ENCODE measurements at regions not wholly inside any gene's neighbourhood (a gene's known extent, or its start where the extent isn't known, plus 50 kb on each side); places are given as distances from the start of the nearest gene placed in this dataset.

DNA sequence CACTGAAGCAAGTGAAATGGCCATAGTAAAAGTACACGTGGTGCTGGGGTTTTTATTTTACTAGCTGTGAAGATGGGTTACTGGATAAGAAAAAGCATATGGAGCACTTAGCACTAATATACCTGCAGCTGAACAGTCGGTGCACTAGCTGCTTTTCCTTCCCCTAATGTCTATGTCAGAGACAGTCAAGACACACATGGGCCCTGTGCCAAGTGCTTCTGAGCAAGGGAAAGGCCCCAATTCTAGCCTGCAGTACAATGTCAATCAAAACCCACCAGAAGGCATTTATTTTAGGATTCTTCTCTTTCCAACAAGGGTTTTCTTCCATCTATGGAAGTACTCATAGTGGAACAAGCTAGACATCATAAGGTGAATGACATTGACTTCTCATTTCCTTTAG lies 716.7 kb downstream of the CCSER2 start:
- H3K36me3 ChIP-seq (ENCODE audit: control insufficient read depth, insufficient read depth, low read length), result no peaks in the 10 kb centered on the region
- POLR2A ChIA-PET, result no interaction called here
- CTCF ChIA-PET, result no interaction called here
- H3K4me3 ChIP-seq (ENCODE audit: low read depth, low read length), result no peak overlapping the region
- no peak for DNase-seq (ENCODE audit: low read depth)
- TF ChIP-seq, protein P1, sequence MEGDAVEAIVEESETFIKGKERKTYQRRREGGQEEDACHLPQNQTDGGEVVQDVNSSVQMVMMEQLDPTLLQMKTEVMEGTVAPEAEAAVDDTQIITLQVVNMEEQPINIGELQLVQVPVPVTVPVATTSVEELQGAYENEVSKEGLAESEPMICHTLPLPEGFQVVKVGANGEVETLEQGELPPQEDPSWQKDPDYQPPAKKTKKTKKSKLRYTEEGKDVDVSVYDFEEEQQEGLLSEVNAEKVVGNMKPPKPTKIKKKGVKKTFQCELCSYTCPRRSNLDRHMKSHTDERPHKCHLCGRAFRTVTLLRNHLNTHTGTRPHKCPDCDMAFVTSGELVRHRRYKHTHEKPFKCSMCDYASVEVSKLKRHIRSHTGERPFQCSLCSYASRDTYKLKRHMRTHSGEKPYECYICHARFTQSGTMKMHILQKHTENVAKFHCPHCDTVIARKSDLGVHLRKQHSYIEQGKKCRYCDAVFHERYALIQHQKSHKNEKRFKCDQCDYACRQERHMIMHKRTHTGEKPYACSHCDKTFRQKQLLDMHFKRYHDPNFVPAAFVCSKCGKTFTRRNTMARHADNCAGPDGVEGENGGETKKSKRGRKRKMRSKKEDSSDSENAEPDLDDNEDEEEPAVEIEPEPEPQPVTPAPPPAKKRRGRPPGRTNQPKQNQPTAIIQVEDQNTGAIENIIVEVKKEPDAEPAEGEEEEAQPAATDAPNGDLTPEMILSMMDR (IDR thresholded peaks at IDR 0.05; ENCODE audit: insufficient read depth, low read depth, low read length), result no peak
- no peaks in the 10 kb centered on the region for H3K27me3 ChIP-seq (ENCODE audit: control insufficient read depth, insufficient read depth, low read length)

DNA sequence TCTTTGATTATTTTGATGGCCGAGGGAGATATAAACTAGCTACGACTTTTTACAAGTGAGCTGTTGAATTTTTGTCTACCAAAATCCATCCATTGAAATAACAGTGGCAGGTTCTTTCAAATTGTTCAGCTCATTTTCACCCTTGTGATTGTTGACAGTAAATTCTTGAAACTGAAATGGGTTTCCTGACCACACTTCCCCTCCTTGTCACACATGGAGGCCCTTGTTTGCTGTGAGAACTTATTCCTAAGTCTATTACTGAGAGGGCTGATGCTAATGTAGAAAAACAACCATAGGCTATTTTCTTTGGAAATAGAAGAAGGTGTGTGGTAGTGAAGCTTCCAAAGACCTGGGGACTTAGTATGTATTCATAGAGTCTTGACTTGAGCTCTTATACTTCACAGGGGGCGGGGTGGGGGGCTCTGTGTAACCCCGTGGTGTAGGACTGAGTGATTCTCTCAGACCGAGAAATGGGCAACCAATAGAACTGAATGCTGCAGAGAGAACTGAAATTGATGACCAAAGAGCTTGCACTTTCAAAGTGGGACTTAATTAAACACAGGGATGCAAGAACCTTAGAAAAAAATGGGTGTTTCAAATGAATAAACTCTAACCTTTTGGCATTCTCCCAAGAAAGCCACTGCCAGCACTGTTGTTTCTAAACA lies 718.9 kb downstream of the CCSER2 start:
- TF ChIP-seq, protein P1 (IDR thresholded peaks at IDR 0.05; ENCODE audit: insufficient read depth, low read depth, low read length), result no peak
- POLR2A ChIA-PET, result no interaction called here

DNA sequence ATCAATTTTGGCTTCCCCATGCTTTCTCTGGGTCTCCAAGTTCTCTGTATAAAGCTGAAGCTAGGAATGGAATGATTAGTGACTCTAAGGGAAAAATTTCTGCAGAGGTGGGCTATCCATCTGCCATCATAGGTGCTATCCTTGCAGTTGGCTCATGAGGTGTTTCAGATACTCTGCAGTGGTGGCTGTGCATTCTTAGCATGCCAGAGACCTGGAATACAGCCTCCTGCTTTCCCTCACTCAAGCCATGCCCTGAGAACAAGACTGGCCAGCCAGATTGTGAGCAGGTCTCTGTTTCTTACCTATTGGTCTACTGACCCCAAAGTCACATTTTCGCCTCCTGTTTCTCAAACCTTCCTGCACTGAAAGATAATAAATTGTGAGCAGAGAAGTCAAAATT lies 719.6 kb downstream of the CCSER2 start:
- DNase-seq (ENCODE audit: low read depth), result no peak
- CTCF ChIA-PET, result no interaction called here
- Histone ChIP-seq H3K36me3 (ENCODE audit: control insufficient read depth, insufficient read depth, low read length) (no peaks in the 10 kb centered on the region), H3K27me3 (ENCODE audit: control insufficient read depth, insufficient read depth, low read length) (no peaks in the 10 kb centered on the region), H3K4me3 (ENCODE audit: low read depth, low read length) (no peak overlapping the region)
- TF ChIP-seq, protein P1 (IDR thresholded peaks at IDR 0.05; ENCODE audit: insufficient read depth, low read depth, low read length), result no peak
- POLR2A ChIA-PET, result no interaction called here

More for the DNA sequence above, 718.9 kb downstream of the CCSER2 start:
- CTCF ChIA-PET, result no interaction called here
- DNase-seq (ENCODE audit: low read depth), result no peak
- Histone ChIP-seq H3K27me3 (ENCODE audit: control insufficient read depth, insufficient read depth, low read length) (no peaks in the 10 kb centered on the region), H3K4me3 (ENCODE audit: low read depth, low read length) (no peak overlapping the region), H3K36me3 (ENCODE audit: control insufficient read depth, insufficient read depth, low read length) (no peaks in the 10 kb centered on the region)

DNA sequence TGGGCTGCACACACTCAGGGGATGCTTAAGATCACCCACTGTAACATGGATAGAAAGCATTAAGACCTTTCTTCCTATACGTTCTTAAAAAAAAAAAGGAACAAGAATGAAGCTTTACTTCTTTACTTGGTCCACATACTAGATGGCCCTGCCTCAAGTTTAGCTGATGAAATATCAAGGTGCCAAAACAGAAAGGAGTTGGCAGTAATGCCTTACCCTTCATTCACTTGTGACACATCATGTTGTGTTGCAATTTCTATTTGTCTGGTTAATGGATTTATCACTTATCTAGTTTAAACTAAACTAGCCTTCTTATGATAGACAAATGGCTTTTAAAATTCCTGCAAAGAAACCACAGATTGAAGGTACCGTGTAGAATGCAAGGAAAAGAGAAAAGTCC lies 720.3 kb downstream of the CCSER2 start:
- POLR2A ChIA-PET, result no interaction called here
- H3K4me3 ChIP-seq (ENCODE audit: low read depth, low read length), result no peak overlapping the region
- TF ChIP-seq, protein P1 (IDR thresholded peaks at IDR 0.05; ENCODE audit: insufficient read depth, low read depth, low read length), result no peak
- H3K36me3 ChIP-seq (ENCODE audit: control insufficient read depth, insufficient read depth, low read length), result no peaks in the 10 kb centered on the region
- CTCF ChIA-PET, result no interaction called here
- no peaks in the 10 kb centered on the region for H3K27me3 ChIP-seq (ENCODE audit: control insufficient read depth, insufficient read depth, low read length)
- no peak for DNase-seq (ENCODE audit: low read depth)

DNA sequence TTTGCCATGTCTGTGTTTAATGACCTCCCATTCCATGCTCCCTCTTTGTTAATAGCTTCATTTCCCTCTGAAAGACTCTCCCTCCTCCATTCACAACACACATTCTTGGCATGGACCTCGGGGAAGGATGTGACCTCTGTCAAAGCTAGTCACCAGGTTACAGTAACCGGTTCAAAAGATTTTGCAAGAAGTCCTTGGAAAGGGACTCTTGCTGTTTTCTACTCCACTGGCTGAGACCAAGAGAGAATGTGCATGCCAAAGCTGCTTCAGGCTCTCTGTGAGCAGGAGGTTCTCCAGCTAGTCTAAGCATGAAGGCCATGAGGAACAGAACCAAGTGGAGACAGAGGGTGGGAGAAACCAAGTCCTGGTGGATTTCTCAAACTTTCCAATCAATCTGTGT lies 732.6 kb downstream of the CCSER2 start:
- CTCF ChIA-PET, result no interaction called here
- POLR2A ChIA-PET, result no interaction called here
- H3K36me3 ChIP-seq (ENCODE audit: control insufficient read depth, insufficient read depth, low read length), result no peaks in the 10 kb centered on the region

More for the DNA sequence above, 732.6 kb downstream of the CCSER2 start:
- Histone ChIP-seq H3K4me3 (ENCODE audit: low read depth, low read length) (no peak overlapping the region), H3K27me3 (ENCODE audit: control insufficient read depth, insufficient read depth, low read length) (no peaks in the 10 kb centered on the region)
- no peak for DNase-seq (ENCODE audit: low read depth)
- TF ChIP-seq, protein P1 (IDR thresholded peaks at IDR 0.05; ENCODE audit: insufficient read depth, low read depth, low read length), result no peak
